ENCODE measurements at regions not wholly inside any gene's neighbourhood (a gene's known extent, or its start where the extent isn't known, plus 50 kb on each side); places are given as distances from the start of the nearest gene placed in this dataset.

GRCh38 chr2:167855211-167855610 is 392.2 kb downstream of the STK39 start:
- no peak for TF ChIP-seq CTCF (IDR thresholded peaks at IDR 0.05)
- TF ChIP-seq POLR2AphosphoS5 (IDR thresholded peaks at IDR 0.05): no peak
- TF ChIP-seq EP300 (IDR thresholded peaks at IDR 0.05): no peak
- TF ChIP-seq POLR2A (IDR thresholded peaks at IDR 0.05; ENCODE audit: low read depth): no peak

Measured in esophagus muscularis mucosa (tissue), 4 donors.